ENCODE measurements at regions not wholly inside any gene's neighbourhood (a gene's known extent, or its start where the extent isn't known, plus 50 kb on each side); places are given as distances from the start of the nearest gene placed in this dataset.

GRCh38 chr1:208520438-208521099 is 276.4 kb upstream of the PLXNA2 start:
- peaks cover 4% of the 10 kb centered on the region for H3K9me3 Mint-ChIP-seq
- H3K4me1 Mint-ChIP-seq (ENCODE audit: low read depth): no peaks in the 10 kb centered on the region
- CTCF ChIA-PET: no interaction called here
- H3K27ac Mint-ChIP-seq: no peak overlapping the region
- H3K36me3 Mint-ChIP-seq (ENCODE audit: low read depth): no peaks in the 10 kb centered on the region
- DNase-seq: no peak
- intact Hi-C loops (cut with micrococcal nuclease): no loop called here
- H3K27me3 Mint-ChIP-seq (ENCODE audit: low read depth): peaks cover 1% of the 10 kb centered on the region
- no peak overlapping the region for H3K4me3 Mint-ChIP-seq

- DNase-seq: no peak
- H3K4me3 Mint-ChIP-seq: no peak overlapping the region
- no peaks in the 10 kb centered on the region for H3K4me1 Mint-ChIP-seq (ENCODE audit: low read depth)
- H3K9me3 Mint-ChIP-seq: peaks cover 4% of the 10 kb centered on the region
- CTCF ChIA-PET: interaction anchor here (0.6 kb wide), 1 partner anchor 55 kb away, joined by 3 read pairs; no protein-coding TSS in a partner anchor
- peaks cover 4% of the 10 kb centered on the region for H3K27me3 Mint-ChIP-seq (ENCODE audit: low read depth)
- intact Hi-C loops (cut with micrococcal nuclease): no loop called here
- no peaks in the 10 kb centered on the region for H3K36me3 Mint-ChIP-seq (ENCODE audit: low read depth)
- no peak overlapping the region for H3K27ac Mint-ChIP-seq
These were observed 277.4 kb upstream of the PLXNA2 start for GRCh38 chr1:208521534-208521933.

- DNase-seq: no peak
- Mint-ChIP-seq H3K27ac (no peak overlapping the region), H3K9me3 (no peaks in the 10 kb centered on the region), H3K27me3 (ENCODE audit: low read depth) (peaks cover 10% of the 10 kb centered on the region), H3K4me3 (no peak overlapping the region), H3K36me3 (ENCODE audit: low read depth) (no peaks in the 10 kb centered on the region), H3K4me1 (ENCODE audit: low read depth) (no peaks in the 10 kb centered on the region)
- intact Hi-C loops (cut with micrococcal nuclease): no loop called here
- CTCF ChIA-PET: no interaction called here
These were observed 278.8 kb upstream of the PLXNA2 start for GRCh38 chr1:208523007-208523406.

GRCh38 chr1:208524376-208524775 is 280.2 kb upstream of the PLXNA2 start:
- no peak for DNase-seq
- Mint-ChIP-seq H3K4me3 (no peak overlapping the region), H3K4me1 (ENCODE audit: low read depth) (no peaks in the 10 kb centered on the region), H3K9me3 (no peaks in the 10 kb centered on the region), H3K36me3 (ENCODE audit: low read depth) (no peaks in the 10 kb centered on the region), H3K27me3 (ENCODE audit: low read depth) (peaks cover 13% of the 10 kb centered on the region), H3K27ac (no peak overlapping the region)
- intact Hi-C loops (cut with micrococcal nuclease): no loop called here
- CTCF ChIA-PET: interaction anchor here (1.1 kb wide), 1 partner anchor 27 kb away, joined by 3 read pairs; no protein-coding TSS in a partner anchor

- peaks cover 13% of the 10 kb centered on the region for H3K27me3 Mint-ChIP-seq (ENCODE audit: low read depth)
- no peak overlapping the region for H3K4me3 Mint-ChIP-seq
- DNase-seq: no peak
- H3K9me3 Mint-ChIP-seq: no peaks in the 10 kb centered on the region
- CTCF ChIA-PET: interaction anchor here (1.1 kb wide), 1 partner anchor 27 kb away, joined by 3 read pairs; no protein-coding TSS in a partner anchor
- intact Hi-C loops (cut with micrococcal nuclease): no loop called here
- H3K36me3 Mint-ChIP-seq (ENCODE audit: low read depth): no peaks in the 10 kb centered on the region
- no peaks in the 10 kb centered on the region for H3K4me1 Mint-ChIP-seq (ENCODE audit: low read depth)
- no peak overlapping the region for H3K27ac Mint-ChIP-seq
These were observed 280.7 kb upstream of the PLXNA2 start for GRCh38 chr1:208524925-208525324.

GRCh38 chr1:208525417-208525816 is 281.2 kb upstream of the PLXNA2 start:
- Mint-ChIP-seq H3K36me3 (ENCODE audit: low read depth) (no peaks in the 10 kb centered on the region), H3K27me3 (ENCODE audit: low read depth) (peaks cover 13% of the 10 kb centered on the region), H3K27ac (no peak overlapping the region), H3K9me3 (no peaks in the 10 kb centered on the region), H3K4me3 (no peak overlapping the region), H3K4me1 (ENCODE audit: low read depth) (no peaks in the 10 kb centered on the region)
- DNase-seq: no peak
- intact Hi-C loops (cut with micrococcal nuclease): no loop called here
- CTCF ChIA-PET: interaction anchor here (1.1 kb wide), 1 partner anchor 28 kb away, joined by 3 read pairs; no protein-coding TSS in a partner anchor

GRCh38 chr1:208526613-208527125 is 282.5 kb upstream of the PLXNA2 start:
- CTCF ChIA-PET: no interaction called here
- Mint-ChIP-seq H3K4me1 (ENCODE audit: low read depth) (no peaks in the 10 kb centered on the region), H3K4me3 (no peak overlapping the region), H3K9me3 (no peaks in the 10 kb centered on the region), H3K27me3 (ENCODE audit: low read depth) (peaks cover 13% of the 10 kb centered on the region), H3K27ac (no peak overlapping the region), H3K36me3 (ENCODE audit: low read depth) (no peaks in the 10 kb centered on the region)
- intact Hi-C loops (cut with micrococcal nuclease): no loop called here
- DNase-seq: no peak

- no peaks in the 10 kb centered on the region for H3K4me1 Mint-ChIP-seq (ENCODE audit: low read depth)
- no peaks in the 10 kb centered on the region for H3K36me3 Mint-ChIP-seq (ENCODE audit: low read depth)
- intact Hi-C loops (cut with micrococcal nuclease): no loop called here
- peaks cover 13% of the 10 kb centered on the region for H3K27me3 Mint-ChIP-seq (ENCODE audit: low read depth)
- CTCF ChIA-PET: no interaction called here
- no peak overlapping the region for H3K4me3 Mint-ChIP-seq
- no peak overlapping the region for H3K27ac Mint-ChIP-seq
- no peak for DNase-seq
- no peaks in the 10 kb centered on the region for H3K9me3 Mint-ChIP-seq
These were observed 283.0 kb upstream of the PLXNA2 start for GRCh38 chr1:208527156-208527555.

- no peak overlapping the region for H3K4me3 Mint-ChIP-seq
- H3K9me3 Mint-ChIP-seq: no peaks in the 10 kb centered on the region
- no peaks in the 10 kb centered on the region for H3K36me3 Mint-ChIP-seq (ENCODE audit: low read depth)
- H3K27ac Mint-ChIP-seq: no peak overlapping the region
- CTCF ChIA-PET: no interaction called here
- intact Hi-C loops (cut with micrococcal nuclease): no loop called here
- H3K27me3 Mint-ChIP-seq (ENCODE audit: low read depth): peaks cover 12% of the 10 kb centered on the region
- DNase-seq: no peak
- H3K4me1 Mint-ChIP-seq (ENCODE audit: low read depth): no peaks in the 10 kb centered on the region
These were observed 284.5 kb upstream of the PLXNA2 start for GRCh38 chr1:208528578-208529240.

- no peak overlapping the region for H3K4me3 Mint-ChIP-seq
- H3K36me3 Mint-ChIP-seq (ENCODE audit: low read depth): no peaks in the 10 kb centered on the region
- no peaks in the 10 kb centered on the region for H3K9me3 Mint-ChIP-seq
- peaks cover 14% of the 10 kb centered on the region for H3K27me3 Mint-ChIP-seq (ENCODE audit: low read depth)
- CTCF ChIA-PET: no interaction called here
- H3K27ac Mint-ChIP-seq: no peak overlapping the region
- H3K4me1 Mint-ChIP-seq (ENCODE audit: low read depth): no peaks in the 10 kb centered on the region
- intact Hi-C loops (cut with micrococcal nuclease): no loop called here
- no peak for DNase-seq
These were observed 287.0 kb upstream of the PLXNA2 start for GRCh38 chr1:208531003-208531750.

- CTCF ChIA-PET: no interaction called here
- intact Hi-C loops (cut with micrococcal nuclease): no loop called here
- H3K27ac Mint-ChIP-seq: no peak overlapping the region
- H3K27me3 Mint-ChIP-seq (ENCODE audit: low read depth): peaks cover 16% of the 10 kb centered on the region
- no peak overlapping the region for H3K4me3 Mint-ChIP-seq
- H3K4me1 Mint-ChIP-seq (ENCODE audit: low read depth): no peaks in the 10 kb centered on the region
- DNase-seq: no peak
- H3K36me3 Mint-ChIP-seq (ENCODE audit: low read depth): no peaks in the 10 kb centered on the region
- H3K9me3 Mint-ChIP-seq: no peaks in the 10 kb centered on the region
These were observed 289.8 kb upstream of the PLXNA2 start for GRCh38 chr1:208533746-208534598.

- H3K4me3 Mint-ChIP-seq: no peak overlapping the region
These were observed 290.4 kb upstream of the PLXNA2 start for GRCh38 chr1:208534599-208534897.

More at GRCh38 chr1:208534599-208534897, 290.4 kb upstream of the PLXNA2 start:
- Mint-ChIP-seq H3K4me1 (ENCODE audit: low read depth) (no peaks in the 10 kb centered on the region), H3K27me3 (ENCODE audit: low read depth) (peaks cover 13% of the 10 kb centered on the region), H3K9me3 (no peaks in the 10 kb centered on the region), H3K36me3 (ENCODE audit: low read depth) (no peaks in the 10 kb centered on the region), H3K27ac (no peak overlapping the region)
- intact Hi-C loops (cut with micrococcal nuclease): no loop called here
- DNase-seq: no peak
- CTCF ChIA-PET: no interaction called here

All from activated naive CD4-positive, alpha-beta T cell treated with anti-CD3 and anti-CD28 coated beads for 36 hours (primary cell).